HG03378 (cell line): ENCODE measurements at regions not wholly inside any gene's neighbourhood (a gene's known extent, or its start where the extent isn't known, plus 50 kb on each side); places are given as distances from the start of the nearest gene placed in this dataset.

Experiments
- ATAC-seq: cut with Tn5 transposase; IDR thresholded peaks from one replicate; pipeline ENCODE4 v1.9.1; 2021; ENCODE audit warnings: mild to moderate bottlenecking, moderate library complexity; ENCODE audit not compliant: unreplicated experiment

- ATAC-seq = no peak
Observed at GRCh38 chrX:25144043-25144940, 128.5 kb upstream of the ARX start.

- no peak for ATAC-seq
Observed at GRCh38 chrX:25143596-25143995, 127.8 kb upstream of the ARX start.

GRCh38 chrX:25141684-25142083, 125.9 kb upstream of the ARX start:
- no peak for ATAC-seq

GRCh38 chrX:25131055-25131454, 115.3 kb upstream of the ARX start:
- ATAC-seq = no peak

GRCh38 chrX:25130619-25131018, 114.9 kb upstream of the ARX start:
- ATAC-seq = no peak

- no peak for ATAC-seq
Observed at GRCh38 chrX:25125483-25125882, 109.7 kb upstream of the ARX start.

- no peak for ATAC-seq
Observed at GRCh38 chrX:25124391-25124790, 108.6 kb upstream of the ARX start.

GRCh38 chrX:25112156-25112555, 96.4 kb upstream of the ARX start:
- ATAC-seq = no peak

GRCh38 chrX:25108481-25108880, 92.7 kb upstream of the ARX start:
- ATAC-seq = no peak

- no peak for ATAC-seq
Observed at GRCh38 chrX:25105221-25105620, 89.5 kb upstream of the ARX start.

- no peak for ATAC-seq
Observed at GRCh38 chrX:25096522-25097045, 80.8 kb upstream of the ARX start.

- ATAC-seq = peak; percentile 61
Observed at GRCh38 chrX:25091152-25091551, 75.4 kb upstream of the ARX start.

GRCh38 chrX:25084446-25084845, 68.7 kb upstream of the ARX start:
- ATAC-seq = no peak

GRCh38 chrX:25083661-25084060, 67.9 kb upstream of the ARX start:
- ATAC-seq = no peak

GRCh38 chrX:25079020-25079419, 63.3 kb upstream of the ARX start:
- no peak for ATAC-seq

GRCh38 chrX:25076941-25077500, 61.3 kb upstream of the ARX start:
- no peak for ATAC-seq

GRCh38 chrX:25072247-25072646, 56.5 kb upstream of the ARX start:
- no peak for ATAC-seq

- ATAC-seq = no peak
Observed at GRCh38 chrX:25070038-25070437, 54.3 kb upstream of the ARX start.

GRCh38 chrX:25069209-25069608, 53.4 kb upstream of the ARX start:
- ATAC-seq = no peak

GRCh38 chrX:25068340-25068739, 52.6 kb upstream of the ARX start:
- ATAC-seq = no peak

GRCh38 chrX:25067271-25068172, 51.8 kb upstream of the ARX start:
- ATAC-seq = peak; percentile 75
